Activated T-helper 9 cell treated with anti-CD3 and anti-CD28 coated beads, Interleukin-2, amount 50 U/mL, for 16 hours (primary cell): ENCODE measurements at regions not wholly inside any gene's neighbourhood (a gene's known extent, or its start where the extent isn't known, plus 50 kb on each side); places are given as distances from the start of the nearest gene placed in this dataset.

Source experiments
- DNase-seq: peaks from one replicate; pipeline ENCODE4 v3.0.0-alpha.2; 2020; ENCODE audit warnings: low read depth

GRCh38 chr13:21757763-21758162 is 86.9 kb downstream of the FGF9 start:
- no peak for DNase-seq

GRCh38 chr13:21758441-21758840 is 87.6 kb downstream of the FGF9 start:
- DNase-seq, result no peak

GRCh38 chr13:21759463-21759862 is 88.6 kb downstream of the FGF9 start:
- DNase-seq, result no peak

- DNase-seq, result no peak
Observed at GRCh38 chr13:21759911-21760310, 89.0 kb downstream of the FGF9 start.

GRCh38 chr13:21761770-21762169 is 90.9 kb downstream of the FGF9 start:
- no peak for DNase-seq

- DNase-seq, result no peak
Observed at GRCh38 chr13:21762512-21762911, 91.6 kb downstream of the FGF9 start.

- DNase-seq, result no peak
Observed at GRCh38 chr13:21767032-21767431, 96.2 kb downstream of the FGF9 start.

GRCh38 chr13:21771075-21771474 is 100.2 kb downstream of the FGF9 start:
- no peak for DNase-seq

- no peak for DNase-seq
Observed at GRCh38 chr13:21777166-21777565, 106.3 kb downstream of the FGF9 start.

GRCh38 chr13:21777813-21778212 is 106.9 kb downstream of the FGF9 start:
- no peak for DNase-seq

GRCh38 chr13:21782736-21783135 is 111.9 kb downstream of the FGF9 start:
- no peak for DNase-seq

- no peak for DNase-seq
Observed at GRCh38 chr13:21785990-21786389, 115.1 kb downstream of the FGF9 start.

GRCh38 chr13:21796066-21796465 is 125.2 kb downstream of the FGF9 start:
- DNase-seq, result no peak

GRCh38 chr13:21796775-21797514 is 126.1 kb downstream of the FGF9 start:
- DNase-seq, result no peak

GRCh38 chr13:21797736-21798135 is 126.9 kb downstream of the FGF9 start:
- no peak for DNase-seq

- no peak for DNase-seq
Observed at GRCh38 chr13:21798181-21798580, 127.3 kb downstream of the FGF9 start.

- no peak for DNase-seq
Observed at GRCh38 chr13:21799671-21800070, 128.8 kb downstream of the FGF9 start.

- DNase-seq, result no peak
Observed at GRCh38 chr13:21800837-21801616, 130.2 kb downstream of the FGF9 start.

- no peak for DNase-seq
Observed at GRCh38 chr13:21805733-21806132, 134.9 kb downstream of the FGF9 start.

- DNase-seq, result no peak
Observed at GRCh38 chr13:21812192-21812626, 141.3 kb downstream of the FGF9 start.

- DNase-seq, result no peak
Observed at GRCh38 chr13:21813110-21813509, 142.2 kb downstream of the FGF9 start.

GRCh38 chr13:21813844-21814243 is 143.0 kb downstream of the FGF9 start:
- no peak for DNase-seq

GRCh38 chr13:21814604-21815003 is 143.7 kb downstream of the FGF9 start:
- DNase-seq, result no peak

- DNase-seq, result no peak
Observed at GRCh38 chr13:21817878-21818277, 147.0 kb downstream of the FGF9 start.
